ENCODE measurements at regions not wholly inside any gene's neighbourhood (a gene's known extent, or its start where the extent isn't known, plus 50 kb on each side); places are given as distances from the start of the nearest gene placed in this dataset.

DNA sequence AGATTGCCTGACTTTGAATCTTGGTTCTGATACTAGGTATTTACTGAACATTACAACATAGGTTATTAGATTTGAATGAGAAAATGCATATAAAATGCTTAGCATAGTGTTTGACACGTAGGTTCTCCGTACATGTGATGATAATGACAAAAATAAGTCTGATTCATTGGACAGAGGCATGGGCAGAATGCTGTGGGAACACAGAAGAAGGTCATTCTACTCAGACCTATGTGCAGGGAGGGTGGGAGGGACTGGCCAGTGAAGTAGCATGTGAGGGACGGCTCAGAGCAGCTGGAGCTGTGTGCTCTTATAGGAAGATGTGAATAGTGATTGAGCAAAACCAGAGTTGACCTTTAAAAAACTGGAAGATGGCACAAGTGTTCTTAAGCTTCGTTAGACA lies 256.8 kb upstream of the RAG2 start:
- no peak for TF ChIP-seq POLR2AphosphoS5 (IDR thresholded peaks at IDR 0.05; ENCODE audit: low read depth, low read length)
- TF ChIP-seq, protein P1, sequence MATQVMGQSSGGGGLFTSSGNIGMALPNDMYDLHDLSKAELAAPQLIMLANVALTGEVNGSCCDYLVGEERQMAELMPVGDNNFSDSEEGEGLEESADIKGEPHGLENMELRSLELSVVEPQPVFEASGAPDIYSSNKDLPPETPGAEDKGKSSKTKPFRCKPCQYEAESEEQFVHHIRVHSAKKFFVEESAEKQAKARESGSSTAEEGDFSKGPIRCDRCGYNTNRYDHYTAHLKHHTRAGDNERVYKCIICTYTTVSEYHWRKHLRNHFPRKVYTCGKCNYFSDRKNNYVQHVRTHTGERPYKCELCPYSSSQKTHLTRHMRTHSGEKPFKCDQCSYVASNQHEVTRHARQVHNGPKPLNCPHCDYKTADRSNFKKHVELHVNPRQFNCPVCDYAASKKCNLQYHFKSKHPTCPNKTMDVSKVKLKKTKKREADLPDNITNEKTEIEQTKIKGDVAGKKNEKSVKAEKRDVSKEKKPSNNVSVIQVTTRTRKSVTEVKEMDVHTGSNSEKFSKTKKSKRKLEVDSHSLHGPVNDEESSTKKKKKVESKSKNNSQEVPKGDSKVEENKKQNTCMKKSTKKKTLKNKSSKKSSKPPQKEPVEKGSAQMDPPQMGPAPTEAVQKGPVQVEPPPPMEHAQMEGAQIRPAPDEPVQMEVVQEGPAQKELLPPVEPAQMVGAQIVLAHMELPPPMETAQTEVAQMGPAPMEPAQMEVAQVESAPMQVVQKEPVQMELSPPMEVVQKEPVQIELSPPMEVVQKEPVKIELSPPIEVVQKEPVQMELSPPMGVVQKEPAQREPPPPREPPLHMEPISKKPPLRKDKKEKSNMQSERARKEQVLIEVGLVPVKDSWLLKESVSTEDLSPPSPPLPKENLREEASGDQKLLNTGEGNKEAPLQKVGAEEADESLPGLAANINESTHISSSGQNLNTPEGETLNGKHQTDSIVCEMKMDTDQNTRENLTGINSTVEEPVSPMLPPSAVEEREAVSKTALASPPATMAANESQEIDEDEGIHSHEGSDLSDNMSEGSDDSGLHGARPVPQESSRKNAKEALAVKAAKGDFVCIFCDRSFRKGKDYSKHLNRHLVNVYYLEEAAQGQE (IDR thresholded peaks at IDR 0.05; ENCODE audit: insufficient read depth in 1 of 2, low read depth in 2 of 2, low read length in 1 of 2), result no peak

All from Panc1 (cell line).